ENCODE measurements at regions not wholly inside any gene's neighbourhood (a gene's known extent, or its start where the extent isn't known, plus 50 kb on each side); places are given as distances from the start of the nearest gene placed in this dataset.
"Not testable (repeated sequence)": the region's sequence is repeated elsewhere in the genome, so short reads cannot be mapped to it uniquely, and the experiment has no call there.

DNA sequence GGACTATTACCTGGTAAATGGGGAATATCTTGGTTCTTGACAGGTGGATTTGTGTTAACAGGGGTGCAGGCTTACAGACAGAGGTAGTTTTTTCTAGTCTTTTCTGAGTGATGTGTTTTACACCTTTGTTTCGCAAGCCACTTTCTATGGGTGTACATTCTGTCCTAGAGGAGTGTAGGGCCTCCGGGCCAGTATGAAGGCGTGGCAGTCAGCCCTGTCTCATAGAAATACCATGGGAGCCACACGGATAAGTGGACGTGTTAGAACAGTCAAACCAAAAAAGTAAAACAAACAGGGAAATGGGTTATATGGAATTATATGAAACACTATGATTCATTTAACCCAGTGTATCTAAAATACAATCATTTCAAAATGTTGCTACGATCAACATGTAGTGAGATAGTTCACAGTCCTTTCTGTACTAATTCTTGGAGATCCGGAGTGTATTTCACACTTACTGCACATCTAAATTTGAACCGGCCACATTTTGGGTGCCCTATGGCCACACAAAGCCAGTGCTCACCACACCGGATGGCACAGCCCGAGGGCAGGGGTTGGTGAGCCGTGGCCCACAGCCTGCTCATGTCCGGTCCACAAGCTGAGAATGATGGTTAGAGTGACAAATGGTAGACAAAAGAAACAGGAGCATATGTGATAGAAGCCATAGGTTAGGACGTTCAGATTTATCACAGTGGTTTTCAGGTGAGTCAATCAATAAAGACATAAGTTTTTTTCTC lies 80.1 kb upstream of the IRX4 start:
- no peak for DNase-seq

DNA sequence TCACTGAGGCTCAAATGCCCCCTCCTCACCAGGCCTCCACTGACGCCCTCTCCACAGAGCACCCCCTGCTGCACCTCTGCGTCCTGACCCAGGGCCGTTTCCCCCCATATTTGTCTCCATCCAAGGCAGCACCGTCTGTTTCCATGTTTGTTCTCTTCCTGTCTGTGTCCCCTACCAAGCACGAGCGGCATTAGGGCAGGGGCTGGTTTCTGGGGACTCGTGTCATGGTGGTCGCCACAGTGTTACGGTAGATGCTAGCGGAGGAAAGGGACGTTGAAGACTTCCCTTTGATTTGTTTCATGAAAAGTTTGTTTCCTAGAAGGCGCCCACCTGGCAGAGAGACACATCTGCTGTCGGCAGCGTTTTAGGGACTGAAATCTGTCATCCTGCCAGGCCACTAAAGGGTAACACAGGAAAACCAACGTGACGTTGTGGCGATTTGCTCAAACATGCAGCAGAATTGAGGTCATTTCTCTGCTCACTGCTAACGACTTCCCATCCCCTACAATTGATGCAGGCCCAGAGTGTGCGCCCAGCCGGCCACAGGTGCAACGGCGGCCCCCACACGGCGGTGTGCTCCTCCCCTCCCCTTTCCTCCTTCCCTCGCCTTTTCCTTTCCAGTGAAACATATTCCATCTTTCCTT lies 79.3 kb upstream of the IRX4 start:
- DNase-seq: no peak

DNA sequence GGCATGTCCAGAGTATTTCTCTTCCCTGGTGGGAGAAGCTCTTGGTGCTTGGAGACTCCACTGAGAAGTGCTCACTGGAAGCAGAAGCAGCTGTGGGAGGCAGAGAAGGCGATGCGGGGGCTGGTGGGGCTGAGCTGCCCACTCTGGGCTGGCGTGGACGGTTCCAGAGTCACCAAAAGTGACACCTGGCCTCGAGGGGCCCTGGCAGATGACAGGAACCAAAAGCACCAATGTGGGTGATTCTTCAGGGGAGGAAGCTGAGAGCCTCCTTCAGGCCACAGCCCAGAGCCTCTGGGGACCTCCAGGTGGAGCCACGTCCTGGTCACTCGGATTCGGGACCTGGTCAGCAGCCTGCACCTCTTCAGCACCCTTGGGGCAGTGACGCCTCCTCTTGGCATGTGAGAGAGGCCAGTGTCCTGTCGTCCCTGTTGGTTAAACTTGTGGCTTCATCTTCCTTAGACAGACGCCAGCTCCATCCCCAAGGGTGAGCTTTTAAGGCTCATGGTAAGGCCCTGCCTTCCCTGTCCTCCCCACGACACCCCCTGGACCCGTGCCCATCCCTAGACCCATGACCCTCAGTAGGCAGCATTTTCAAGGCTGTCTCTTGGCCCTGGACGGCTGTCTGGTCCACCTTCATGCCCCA lies 78.7 kb upstream of the IRX4 start:
- DNase-seq: no peak

DNA sequence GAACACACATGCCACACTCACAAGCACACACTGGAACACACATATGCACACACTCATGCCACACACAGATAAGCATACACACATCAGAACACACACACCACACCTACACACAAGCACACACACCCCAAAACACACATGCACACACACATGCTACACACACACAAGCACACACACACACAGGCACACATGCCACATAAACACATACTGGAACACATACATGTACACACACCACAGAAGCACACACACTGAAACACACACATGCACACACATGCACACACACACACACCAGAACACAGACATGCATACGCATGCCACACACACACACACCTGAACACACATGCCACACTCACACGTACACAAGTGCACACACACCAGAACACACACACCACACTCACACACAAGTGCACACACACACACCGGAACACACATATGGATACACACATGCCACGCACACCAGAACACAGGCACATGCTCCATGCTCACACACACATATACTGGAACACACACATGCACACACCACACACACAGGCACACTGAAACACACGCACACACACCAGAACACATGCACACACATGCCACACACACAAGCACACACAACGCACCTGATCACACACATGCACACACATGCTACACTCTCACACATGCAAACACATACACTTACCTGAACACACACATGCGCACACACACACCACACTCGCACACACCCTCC lies 78.0 kb upstream of the IRX4 start:
- DNase-seq: no peak

DNA sequence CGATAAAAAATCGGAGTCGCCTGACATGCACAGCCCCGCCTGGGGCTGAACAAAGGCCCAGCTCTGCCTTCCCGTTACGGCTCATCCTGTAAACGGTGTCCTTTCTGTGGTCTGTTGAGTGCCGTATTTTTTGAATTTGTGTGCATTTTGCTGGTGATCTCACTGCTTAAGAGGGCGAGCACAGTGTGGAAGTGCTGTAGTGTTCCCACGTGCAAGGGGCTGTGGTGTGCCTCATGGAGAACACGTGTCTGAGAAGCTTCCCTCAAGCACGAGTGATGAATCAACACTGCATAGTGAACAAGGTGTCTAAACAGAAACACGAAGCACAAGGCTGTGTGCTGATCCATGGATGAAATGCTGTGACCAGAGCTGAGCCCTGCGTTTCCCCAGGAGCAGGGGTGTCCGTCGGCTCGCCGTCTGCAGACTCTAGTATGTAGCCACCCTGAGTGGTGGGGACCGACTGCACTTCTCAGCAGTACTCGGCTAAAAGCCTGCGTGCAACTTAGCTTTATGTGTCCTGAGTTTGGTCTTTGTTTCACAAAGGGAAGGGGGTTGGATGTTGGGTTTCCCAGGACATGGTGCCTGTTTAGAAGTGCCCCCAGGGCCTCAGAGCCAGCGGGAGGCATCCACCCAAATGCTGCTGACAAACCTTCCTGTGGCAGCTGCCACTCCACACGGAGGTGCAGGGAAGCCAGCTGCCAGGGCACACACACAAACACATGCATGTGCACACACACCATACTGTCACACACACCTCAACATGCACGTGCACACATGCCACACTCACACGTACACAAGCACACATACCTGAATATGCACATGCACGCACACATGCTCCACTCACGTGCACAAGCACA lies 77.2 kb upstream of the IRX4 start:
- no peak for DNase-seq

DNA sequence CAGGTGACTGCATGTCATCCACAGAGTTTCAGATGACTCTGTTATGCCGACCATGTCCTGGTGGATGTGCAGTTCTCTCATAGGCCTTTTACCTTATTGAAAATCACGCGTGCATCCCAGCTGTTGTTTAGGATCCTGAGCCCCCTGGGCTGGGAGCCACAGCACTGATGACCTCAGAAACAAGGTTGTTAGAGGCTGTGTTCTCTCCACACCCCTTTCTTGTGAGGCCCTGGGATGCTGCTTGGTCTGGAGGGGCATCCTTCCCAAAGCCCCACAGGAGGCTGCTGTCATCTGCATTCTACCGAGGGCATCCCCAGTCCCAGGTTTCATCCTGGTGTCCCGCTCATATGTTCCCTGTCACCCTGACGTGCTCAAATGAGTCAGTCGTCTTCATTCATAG lies 76.5 kb upstream of the IRX4 start:
- no peak for DNase-seq

DNA sequence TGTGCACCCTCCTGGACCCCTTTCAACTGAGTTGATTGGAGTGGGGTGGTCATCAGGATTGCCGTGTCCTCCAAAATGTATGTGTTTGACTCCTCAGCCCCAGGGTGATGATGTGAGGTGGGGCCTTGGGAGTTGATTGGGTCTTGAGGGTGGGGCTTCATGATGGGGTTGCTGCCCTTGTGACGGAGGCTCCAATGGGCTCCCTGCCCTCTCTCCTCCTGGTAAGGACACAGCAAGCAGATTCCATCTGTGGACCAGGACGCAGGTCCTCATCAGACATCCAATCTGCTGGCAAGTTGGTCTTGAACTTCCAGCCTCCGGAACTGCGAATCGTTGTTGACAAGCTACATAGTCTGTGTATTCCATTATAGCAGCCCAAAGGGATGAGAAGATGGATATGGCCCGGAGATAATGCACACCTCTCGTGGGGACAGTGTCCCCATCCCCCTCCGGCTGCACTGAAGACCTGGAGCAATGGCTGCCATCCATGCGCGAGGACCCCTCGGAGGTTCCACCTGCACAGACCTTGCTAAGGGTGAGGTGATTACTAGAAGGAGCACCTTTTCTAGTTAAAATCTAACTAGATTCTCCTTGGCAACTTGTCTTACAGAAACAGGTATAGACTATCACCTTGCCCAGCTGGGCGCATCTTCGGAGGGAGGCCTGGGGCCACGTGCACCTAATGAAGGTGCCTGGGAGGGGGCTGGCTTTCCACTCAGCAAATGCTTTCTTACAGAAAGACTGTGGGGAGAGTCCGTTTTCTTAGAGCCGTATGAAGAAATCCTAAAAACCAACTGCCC lies 75.7 kb upstream of the IRX4 start:
- no peak for DNase-seq

DNA sequence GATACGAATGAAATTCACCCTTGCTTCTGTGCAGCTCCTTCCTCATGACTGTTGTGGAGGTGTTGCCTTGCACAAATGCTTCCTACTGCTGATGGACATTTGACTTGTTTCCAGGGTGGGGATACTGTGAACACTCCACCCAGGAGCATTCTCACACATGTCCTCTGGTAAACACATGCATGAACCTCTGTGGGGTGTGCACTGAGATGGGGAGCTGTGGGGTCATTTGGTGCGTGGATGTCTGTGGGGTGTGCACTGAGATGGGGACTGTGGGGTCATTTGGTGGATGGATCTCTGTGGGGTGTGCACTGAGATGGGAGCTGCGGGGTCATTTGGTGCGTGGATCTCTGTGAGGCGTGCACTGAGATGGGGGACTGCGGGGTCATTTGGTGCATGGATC lies 72.9 kb upstream of the IRX4 start:
- DNase-seq: no peak

DNA sequence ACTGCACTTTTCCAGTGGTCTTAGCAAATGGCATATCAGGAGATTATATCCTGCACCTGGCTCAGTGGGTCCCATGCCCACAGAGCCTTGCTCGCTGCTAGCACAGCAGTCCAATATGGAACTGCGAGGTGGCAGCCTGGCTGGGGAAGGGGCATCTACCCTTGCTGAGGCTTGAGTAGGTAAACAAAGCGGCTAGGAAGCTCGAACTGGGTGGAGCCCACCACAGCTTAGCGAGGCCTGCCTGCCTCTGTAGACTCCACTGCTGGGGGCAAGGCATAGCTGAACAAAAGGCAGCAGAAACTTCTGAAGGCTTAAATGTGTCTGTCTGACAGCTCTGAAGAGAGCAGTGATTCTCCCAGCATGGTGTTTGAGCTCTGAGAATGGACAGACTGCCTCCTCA lies 71.0 kb upstream of the IRX4 start:
- not testable (repeated sequence) for DNase-seq

DNA sequence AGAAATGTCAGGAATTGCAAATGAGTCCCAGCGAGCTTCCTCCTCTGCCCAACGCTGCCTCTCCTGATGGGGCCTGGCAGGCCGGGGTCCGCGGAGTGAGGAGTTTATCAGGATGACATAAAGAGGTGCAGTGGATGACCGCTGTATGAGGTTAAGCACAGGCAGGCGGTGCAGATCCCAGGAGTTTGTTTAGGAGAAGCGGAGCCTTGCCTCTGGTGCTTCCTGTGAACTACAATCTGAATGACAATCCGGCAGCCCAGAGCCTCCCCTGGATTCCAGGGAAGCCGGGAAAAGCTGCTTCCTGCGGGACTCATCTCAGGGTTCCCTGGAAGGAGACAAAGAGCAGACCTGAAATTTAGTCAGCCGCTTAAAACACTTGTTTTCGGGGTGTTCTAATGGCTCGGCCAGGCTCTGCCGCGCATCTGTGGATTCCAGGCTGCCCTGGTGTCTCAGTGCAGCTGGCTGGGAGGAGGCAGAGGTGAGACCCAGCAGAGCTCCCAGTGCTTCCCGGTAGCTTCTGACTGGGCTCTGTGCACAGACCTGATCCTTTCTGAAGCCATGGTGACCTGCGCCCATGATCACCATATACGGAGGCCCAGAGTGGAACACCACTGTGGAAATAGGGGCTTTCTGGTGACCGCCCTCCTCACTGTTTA lies 69.8 kb upstream of the IRX4 start:
- no peak for DNase-seq

DNA sequence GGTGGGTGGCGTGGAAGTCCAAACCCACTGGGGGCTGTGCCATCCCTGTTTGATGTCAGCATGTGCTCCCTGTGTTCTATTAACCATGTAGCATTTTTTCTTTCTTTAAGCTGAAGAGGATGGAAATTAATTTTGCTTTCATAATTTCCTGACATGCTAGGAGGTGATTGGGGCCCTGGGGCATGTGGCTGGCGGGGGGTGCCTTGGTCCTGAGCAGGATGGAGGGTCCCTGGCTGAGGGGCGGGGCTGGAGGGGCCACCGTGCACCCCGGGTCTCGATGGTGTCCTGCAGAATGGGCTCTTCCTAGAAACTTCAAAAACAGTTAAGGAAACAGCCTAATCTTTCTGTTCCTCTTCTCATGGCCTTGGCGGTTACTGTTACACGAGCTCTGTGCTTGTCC lies 69.3 kb upstream of the IRX4 start:
- no peak for DNase-seq

DNA sequence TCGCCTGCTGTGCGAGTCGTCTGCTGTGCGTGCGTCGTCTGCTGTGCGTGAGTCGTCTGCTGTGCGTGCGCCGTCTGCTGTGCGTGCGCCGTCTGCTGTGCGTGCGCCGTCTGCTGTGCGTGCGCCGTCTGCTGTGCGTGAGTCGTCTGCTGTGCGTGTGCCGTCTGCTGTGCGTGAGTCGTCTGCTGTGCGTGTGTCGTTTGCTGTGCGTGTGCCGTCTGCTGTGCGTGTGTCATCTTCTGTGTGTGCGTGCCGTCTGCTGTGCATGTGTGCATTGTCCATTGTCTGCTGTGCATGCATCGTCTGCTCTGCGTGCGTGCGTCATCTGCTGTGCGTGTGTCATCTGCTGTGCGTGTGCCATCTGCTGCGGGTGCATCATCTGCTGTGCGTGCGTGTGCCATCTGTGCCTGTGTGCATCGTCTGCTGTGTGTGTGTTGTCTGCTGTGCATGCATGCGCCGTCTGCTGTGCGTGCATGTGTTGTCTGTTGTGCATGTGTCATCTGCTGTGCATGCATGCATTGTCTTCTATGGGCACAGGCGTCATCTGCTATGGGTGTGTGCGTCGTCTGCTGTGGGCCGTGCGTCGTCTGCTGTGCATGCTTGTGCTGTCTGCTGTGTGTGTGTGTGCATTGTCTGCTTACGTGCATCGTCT lies 68.6 kb upstream of the IRX4 start:
- DNase-seq: no peak

DNA sequence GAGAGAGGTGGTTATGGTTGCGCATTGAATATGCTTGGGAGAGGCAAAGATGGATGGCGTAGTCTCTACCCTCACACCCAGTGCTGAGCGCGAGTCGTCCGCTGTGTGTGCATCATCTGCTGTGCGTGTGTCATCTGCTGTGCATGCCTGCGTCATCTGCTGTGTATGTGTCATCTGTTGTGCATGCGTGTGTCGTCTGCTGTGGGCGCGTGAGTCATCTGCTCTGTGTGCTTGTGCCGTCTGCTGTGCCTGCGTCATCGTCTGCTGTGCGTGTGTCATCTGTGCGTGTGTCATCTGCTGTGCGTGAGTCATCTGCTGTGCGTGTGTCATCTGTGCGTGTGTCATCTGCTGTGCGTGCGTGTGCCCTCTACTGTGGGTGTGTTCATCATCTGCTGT lies 68.0 kb upstream of the IRX4 start:
- DNase-seq: no peak

DNA sequence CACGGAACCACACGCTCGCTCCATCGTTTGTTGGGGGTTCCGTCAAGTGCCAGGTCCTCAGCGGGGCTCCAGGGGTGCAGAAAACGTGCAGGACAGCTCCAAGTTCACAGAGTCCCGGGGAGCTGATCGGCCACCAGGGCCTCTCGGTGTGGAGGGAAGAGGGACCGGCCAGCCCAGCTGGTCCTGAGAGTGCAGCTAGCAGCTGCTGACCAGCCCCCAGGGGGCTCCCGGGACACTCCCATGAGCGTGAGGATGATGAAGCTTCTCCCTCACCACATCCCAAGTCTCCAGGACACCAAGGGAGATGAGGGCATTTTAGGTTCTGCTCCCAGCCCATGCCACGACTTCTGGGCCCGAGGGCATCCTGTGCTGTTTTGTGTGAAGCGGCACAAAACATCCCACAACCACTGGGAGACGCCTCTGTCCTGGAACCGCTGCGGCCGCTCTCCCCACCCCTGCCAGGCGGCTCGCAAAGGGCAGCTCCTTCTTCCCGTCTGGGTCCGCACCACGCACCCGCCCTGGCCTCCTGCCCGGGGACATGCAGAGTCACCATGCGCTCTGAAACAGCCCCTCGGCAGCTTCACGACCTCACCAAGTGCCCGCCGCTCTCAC lies 67.5 kb upstream of the IRX4 start:
- DNase-seq: no peak

DNA sequence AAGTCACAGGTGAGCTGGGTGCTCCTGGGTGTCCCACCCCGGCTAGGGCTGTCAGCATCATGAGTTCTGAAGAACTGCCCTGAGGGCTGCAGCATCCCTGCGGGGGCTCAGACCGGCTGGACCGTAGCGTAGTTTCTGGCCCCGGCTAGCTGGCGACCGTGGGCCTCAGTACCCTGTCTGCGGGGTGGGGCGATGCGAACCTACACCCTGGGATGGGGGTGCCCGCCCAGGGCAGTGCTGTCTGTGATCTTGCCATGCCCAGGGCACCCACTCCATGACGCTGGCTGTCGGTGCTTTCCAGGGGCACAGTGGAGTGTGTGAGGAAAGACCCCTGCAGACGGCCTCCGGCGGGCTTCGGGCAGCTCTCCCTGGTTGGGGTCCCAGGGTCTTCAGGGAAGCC lies 66.5 kb upstream of the IRX4 start:
- no peak for DNase-seq

DNA sequence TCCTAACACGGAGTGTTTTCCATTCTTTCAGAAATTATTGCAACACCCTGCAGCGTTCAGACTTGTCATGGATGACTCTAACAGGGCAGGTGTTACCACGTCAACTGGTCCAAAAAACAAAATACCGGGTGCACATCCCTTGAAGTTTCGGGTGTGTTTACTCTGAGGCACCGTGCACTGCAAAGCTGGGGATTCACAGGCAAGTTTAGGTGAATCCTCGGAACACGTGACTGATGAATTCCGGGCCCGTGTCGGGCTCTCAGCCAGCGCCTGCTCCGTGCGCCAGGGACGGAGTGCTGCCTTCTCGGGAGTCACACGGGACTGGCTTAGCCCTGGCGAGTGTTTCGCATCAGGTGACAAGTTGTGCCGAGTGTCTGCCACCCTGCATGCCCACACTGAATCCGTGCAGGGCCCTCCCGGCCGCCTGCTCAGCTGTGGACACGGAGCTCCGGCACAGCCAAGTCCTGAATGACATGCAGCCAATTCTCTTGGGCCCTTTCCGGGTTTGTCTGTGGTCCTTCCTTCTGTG lies 66.0 kb upstream of the IRX4 start:
- no peak for DNase-seq

DNA sequence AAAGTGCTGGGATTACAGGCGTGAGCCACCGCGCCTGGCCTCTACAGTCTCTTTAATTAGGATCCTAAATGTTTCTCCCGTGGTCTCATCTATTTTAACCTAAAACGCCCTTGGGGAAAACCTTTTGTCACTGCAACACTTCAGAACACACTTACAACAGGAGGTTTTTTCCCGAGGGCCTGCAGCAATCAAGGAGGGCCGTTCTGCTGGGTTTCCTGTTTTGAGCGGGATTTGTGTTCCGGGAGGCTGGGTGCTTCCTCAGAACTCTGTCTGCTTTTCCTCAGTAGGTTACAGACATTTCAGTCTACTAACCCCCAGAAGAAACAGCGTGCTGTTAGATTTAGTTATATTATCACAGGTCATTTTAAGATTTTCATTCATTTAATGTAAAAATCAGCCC lies 65.4 kb upstream of the IRX4 start:
- DNase-seq: no peak

DNA sequence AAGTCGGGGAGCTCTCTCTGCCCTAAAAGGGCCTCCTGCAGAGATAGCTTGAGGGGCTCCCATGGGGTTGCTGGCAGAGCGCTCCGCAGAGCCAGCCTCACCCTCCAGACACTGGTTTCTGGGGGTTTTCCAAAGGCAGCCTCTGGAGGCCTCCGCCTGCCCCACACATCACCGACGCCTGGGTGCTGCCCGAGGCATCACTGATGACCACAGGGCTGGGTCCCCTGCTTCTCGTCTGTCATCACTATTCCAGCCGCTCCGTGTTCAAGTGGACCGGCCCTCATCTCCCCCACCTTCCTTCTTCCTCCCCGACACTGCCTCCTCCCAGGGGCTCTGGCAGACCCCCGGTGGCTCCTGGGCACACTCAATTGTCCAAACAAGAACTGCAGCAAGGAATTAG lies 64.1 kb upstream of the IRX4 start:
- DNase-seq: no peak

DNA sequence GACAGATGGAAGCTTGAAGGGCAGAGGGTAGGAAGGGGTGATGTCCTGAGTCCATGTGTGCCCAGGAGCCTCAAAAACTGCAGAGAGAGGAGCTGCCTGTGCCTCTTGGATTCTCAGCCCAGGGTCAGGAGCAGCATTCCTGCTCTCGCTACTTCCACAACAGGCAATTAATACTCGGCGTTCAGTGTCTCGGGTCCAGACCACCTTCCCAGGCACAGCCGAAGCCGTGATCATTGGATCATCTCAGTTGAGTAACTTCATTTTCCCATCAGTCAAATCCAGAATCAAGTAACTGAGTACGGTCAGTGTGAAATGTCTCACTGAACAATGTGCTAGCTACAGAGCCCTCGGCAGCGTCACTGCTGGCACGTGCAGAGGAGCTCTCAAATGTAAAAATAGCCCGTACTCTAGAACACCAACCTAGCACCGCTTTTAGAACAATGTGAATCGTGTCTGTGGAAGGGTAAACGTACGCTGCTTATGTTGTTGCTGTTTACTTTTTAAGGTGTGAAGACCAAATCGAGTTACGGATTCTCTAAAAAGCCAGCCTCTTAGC lies 63.5 kb upstream of the IRX4 start:
- DNase-seq: no peak

DNA sequence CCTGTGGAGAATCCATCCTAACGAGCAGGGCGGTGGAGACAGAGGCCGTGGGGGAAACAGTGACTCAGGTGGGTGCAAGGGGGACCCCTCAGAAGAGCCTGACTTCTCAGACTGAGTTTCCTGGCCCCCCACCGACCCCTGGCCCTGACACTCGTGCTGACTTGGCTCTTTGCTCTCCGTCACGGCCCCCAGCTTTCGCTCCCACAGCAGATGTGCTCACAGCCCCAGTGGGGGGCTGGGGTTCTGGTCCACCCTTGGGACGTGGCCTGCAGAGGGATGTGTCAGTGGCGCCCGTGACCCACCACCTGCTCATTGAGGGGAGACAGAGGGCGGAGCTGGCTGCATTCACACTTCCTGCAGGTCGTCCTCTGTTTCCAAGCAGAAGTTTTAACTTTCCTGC lies 62.9 kb upstream of the IRX4 start:
- DNase-seq: no peak
